Fibroblast of mammary gland (primary cell): ENCODE measurements at regions not wholly inside any gene's neighbourhood (a gene's known extent, or its start where the extent isn't known, plus 50 kb on each side); places are given as distances from the start of the nearest gene placed in this dataset.

ENCODE experiments used
- DNase-seq: peaks from one replicate; pipeline ENCODE4 v3.0.0-alpha.2; 2010; ENCODE audit warnings: low read depth
- H3K4me3 ChIP-seq: 2 replicates; pipeline ENCODE4 v1.5.1; 2011; ENCODE audit warnings: low read depth, mild to moderate bottlenecking, low read length, moderate library complexity; ENCODE audit not compliant: control insufficient read depth
- CTCF ChIP-seq: conservative IDR thresholded peaks from 2 replicates; pipeline ENCODE4 v1.5.1; 2011; ENCODE audit warnings: low read depth, low read length, inconsistent platforms; ENCODE audit not compliant: control insufficient read depth, insufficient read depth

GRCh38 chr10:124217906-124218804, 124.8 kb upstream of the CHST15 start:
- TF ChIP-seq CTCF, result no peak
- no peak overlapping the region for H3K4me3 ChIP-seq
- DNase-seq, result no peak

- TF ChIP-seq CTCF, result no peak
- DNase-seq, result no peak
- no peak overlapping the region for H3K4me3 ChIP-seq
These were observed 123.6 kb upstream of the CHST15 start for GRCh38 chr10:124217031-124217430.

DNA sequence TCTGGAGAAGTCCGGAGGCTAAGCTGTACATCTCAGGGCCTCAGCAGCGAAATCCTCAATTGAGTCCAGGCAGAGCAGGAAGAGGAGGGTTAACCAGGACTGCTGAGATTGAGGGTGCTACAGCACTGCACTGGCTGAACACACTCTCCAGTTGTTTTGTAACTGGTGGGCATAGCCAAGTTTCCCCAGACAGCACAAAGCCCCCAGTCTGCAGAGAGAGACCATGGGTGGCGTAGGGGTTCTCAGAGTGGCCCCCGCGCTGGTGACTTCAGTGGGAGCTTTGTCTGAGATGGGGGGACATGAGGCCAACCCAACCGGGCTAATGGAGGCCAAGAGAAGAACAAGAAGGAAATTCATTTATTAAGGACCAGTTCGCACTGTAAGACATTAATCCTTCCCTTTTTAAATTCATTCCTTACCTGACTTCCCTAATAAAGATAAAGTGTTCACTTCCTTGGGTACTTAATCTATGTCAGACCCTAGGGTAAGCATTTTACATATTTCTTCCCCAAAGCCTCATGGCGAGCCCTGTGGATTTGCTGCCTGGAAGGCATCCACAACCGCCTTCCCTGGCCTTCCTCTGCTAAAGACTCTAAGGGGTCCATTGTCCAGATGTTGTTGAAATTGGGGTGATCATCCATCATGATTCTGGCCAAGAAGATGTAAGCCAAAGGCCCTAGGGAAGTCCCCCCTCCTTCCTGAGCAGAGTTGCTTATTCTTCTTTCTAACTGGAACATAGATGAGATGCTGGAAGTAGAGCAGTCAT, 121.4 kb upstream of the CHST15 start:
- DNase-seq, result no peak
- TF ChIP-seq CTCF, result no peak
- H3K4me3 ChIP-seq, result no peak overlapping the region

GRCh38 chr10:124213899-124214510, 120.6 kb upstream of the CHST15 start:
- no peak for DNase-seq
- H3K4me3 ChIP-seq, result no peak overlapping the region
- TF ChIP-seq CTCF, result no peak

DNA sequence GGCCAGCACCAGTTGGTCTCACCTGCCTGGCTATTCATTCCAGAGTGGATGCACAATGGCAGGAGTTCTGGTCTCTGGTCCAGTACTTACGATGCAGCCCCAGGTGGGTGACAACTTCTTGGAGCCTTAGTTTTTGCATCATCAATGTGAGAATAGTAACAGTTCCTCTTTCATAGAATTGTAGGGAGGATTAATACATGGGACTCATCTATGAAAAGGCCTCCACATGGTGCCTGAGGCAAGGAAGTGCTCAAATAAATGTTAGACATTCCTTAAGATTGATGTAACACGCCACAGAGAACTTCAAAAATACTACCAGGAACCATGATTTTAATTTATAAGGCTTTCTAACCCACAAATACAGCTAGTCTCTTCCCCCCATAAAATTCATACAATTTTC, 120.1 kb upstream of the CHST15 start:
- H3K4me3 ChIP-seq, result no peak overlapping the region
- no peak for DNase-seq

More for the DNA sequence above, 120.1 kb upstream of the CHST15 start:
- TF ChIP-seq CTCF, result no peak
